ENCODE measurements at regions not wholly inside any gene's neighbourhood (a gene's known extent, or its start where the extent isn't known, plus 50 kb on each side); places are given as distances from the start of the nearest gene placed in this dataset.

GRCh38 chr17:13807103-13807502 lies 205.4 kb upstream of the HS3ST3A1 start:
- H3K27ac ChIP-seq, result no peak overlapping the region

GRCh38 chr17:13812350-13812749 lies 210.6 kb upstream of the HS3ST3A1 start:
- TF ChIP-seq ZFX (IDR thresholded peaks at IDR 0.05) (no peak), CTCF (conservative IDR thresholded peaks at IDR 0.05) (no peak)
- no peak overlapping the region for H3K27ac ChIP-seq

More at GRCh38 chr17:13807103-13807502, 205.4 kb upstream of the HS3ST3A1 start:
- TF ChIP-seq CTCF (conservative IDR thresholded peaks at IDR 0.05) (no peak), ZFX (IDR thresholded peaks at IDR 0.05) (no peak)

GRCh38 chr17:13813347-13814240 lies 211.9 kb upstream of the HS3ST3A1 start:
- H3K27ac ChIP-seq, result no peak overlapping the region
- TF ChIP-seq ZFX (IDR thresholded peaks at IDR 0.05), result no peak
- no peak for TF ChIP-seq CTCF (conservative IDR thresholded peaks at IDR 0.05)

- no peak overlapping the region for H3K27ac ChIP-seq
- no peak for TF ChIP-seq ZFX (IDR thresholded peaks at IDR 0.05)
- no peak for TF ChIP-seq CTCF (conservative IDR thresholded peaks at IDR 0.05)
Measured at GRCh38 chr17:13822700-13823099, 221.0 kb upstream of the HS3ST3A1 start.

GRCh38 chr17:13825526-13826040 lies 223.9 kb upstream of the HS3ST3A1 start:
- no peak overlapping the region for H3K27ac ChIP-seq
- TF ChIP-seq CTCF (conservative IDR thresholded peaks at IDR 0.05), result no peak
- no peak for TF ChIP-seq ZFX (IDR thresholded peaks at IDR 0.05)

- no peak for TF ChIP-seq ZFX (IDR thresholded peaks at IDR 0.05)
- no peak for TF ChIP-seq CTCF (conservative IDR thresholded peaks at IDR 0.05)
- no peak overlapping the region for H3K27ac ChIP-seq
Measured at GRCh38 chr17:13827118-13827517, 225.4 kb upstream of the HS3ST3A1 start.

GRCh38 chr17:13833921-13834320 lies 232.2 kb upstream of the HS3ST3A1 start:
- TF ChIP-seq CTCF (conservative IDR thresholded peaks at IDR 0.05), result no peak
- no peak for TF ChIP-seq ZFX (IDR thresholded peaks at IDR 0.05)
- H3K27ac ChIP-seq, result no peak overlapping the region

All from C4-2B (cell line).